GM12878 (cell line): ENCODE measurements at regions not wholly inside any gene's neighbourhood (a gene's known extent, or its start where the extent isn't known, plus 50 kb on each side); places are given as distances from the start of the nearest gene placed in this dataset.

Experiments
- ATAC-seq: fragments of 200-7000 bp; cut with Tn5 transposase; 3 replicates; pipeline ENCODE4 v1.9.1; 2020; ENCODE audit warnings: mild to moderate bottlenecking, moderate library complexity
- BruUV-seq: library from RNA; stranded (reverse); fragments of 400-500 nt; replicated peaks from 2 replicates; lab custom pipeline; 2021; lab: Mats Ljungman, UMichigan
- CTCF ChIA-PET: fragments of 300-600 bp; sonication (Branson Sonifier 250); formaldehyde crosslinking; extraction: SDS; loops from one replicate; lab custom pipeline; 2021; ENCODE audit warnings: inconsistent platforms; lab: Yijun Ruan, JAX
- POLR2A ChIA-PET: fragments of 350-600 bp; formaldehyde crosslinking; extraction: SDS; loops from one replicate; lab custom pipeline; 2021; ENCODE audit warnings: inconsistent platforms; lab: Charles Lee
- RAD21 ChIA-PET: fragments of 300-600 bp; sonication (Branson Sonifier 250); formaldehyde crosslinking; loops from one replicate; lab custom pipeline; 2023; ENCODE audit warnings: antibody characterized with exemption; ENCODE audit not compliant: unreplicated experiment; lab: Charles Lee
- SMC1A ChIA-PET: fragments of 300-600 bp; sonication (Branson Sonifier 250); formaldehyde crosslinking; loops from one replicate; lab custom pipeline; 2023; ENCODE audit not compliant: unreplicated experiment, uncharacterized antibody; lab: Charles Lee
- DNase-seq: peaks from one replicate; pipeline ENCODE4 v3.0.0-alpha.2; 2011; ENCODE audit warnings: low read depth, low spot score
- FAIRE-seq: peaks from 3 replicates; lab custom pipeline; 2011; peaks lifted over from hg19 to GRCh38; lab: Jason Lieb, UNC
- H2AFZ ChIP-seq: 2 replicates; pipeline ENCODE4 v1.6.0; 2011; ENCODE audit warnings: low read depth, low read length, control low read depth; ENCODE audit not compliant: control insufficient read depth
- H3K27ac ChIP-seq: 2 replicates; pipeline ENCODE4 v1.5.1; 2011; ENCODE audit warnings: control low read depth; ENCODE audit not compliant: control insufficient read depth, insufficient read depth
- H3K27me3 ChIP-seq, 2 experiments: replicated peaks in 1 of 2; 2 replicates each; pipeline versions ENCODE4 v1.6.0 to v1.6.1; 2011; ENCODE audit warnings: low read length in 1 of 2; ENCODE audit not compliant: control insufficient read depth in 2 of 2, insufficient read depth in 2 of 2
- H3K36me3 ChIP-seq, 2 experiments: 2 replicates each; pipeline ENCODE4 v1.5.1; 2011; ENCODE audit warnings: low read length in 1 of 2; ENCODE audit not compliant: control insufficient read depth in 2 of 2, insufficient read depth in 2 of 2
- H3K4me1 ChIP-seq: 2 replicates; pipeline ENCODE4 v1.6.1; 2011; ENCODE audit warnings: mild to moderate bottlenecking, low read length, moderate library complexity, mixed read lengths; ENCODE audit not compliant: control insufficient read depth, insufficient read depth
- H3K4me2 ChIP-seq: 2 replicates; pipeline ENCODE4 v1.6.0; 2011; ENCODE audit warnings: control low read depth; ENCODE audit not compliant: control insufficient read depth, insufficient read depth
- H3K4me3 ChIP-seq: fragments of 200-600 bp; sonication (generic); 2 replicates; pipeline ENCODE4 v1.5.1; 2016
- H3K79me2 ChIP-seq: 2 replicates; pipeline ENCODE4 v1.6.0; 2011; ENCODE audit warnings: low read length; ENCODE audit not compliant: control insufficient read depth, insufficient read depth
- H3K9ac ChIP-seq: 2 replicates; pipeline ENCODE4 v1.8.0; 2011; ENCODE audit warnings: low read length, control low read depth, mixed read lengths; ENCODE audit not compliant: control insufficient read depth, insufficient read depth
- H3K9me3 ChIP-seq: replicated peaks from 3 replicates; pipeline ENCODE4 v1.5.1; 2011; ENCODE audit warnings: mild to moderate bottlenecking, low read length; ENCODE audit not compliant: control insufficient read depth, insufficient read depth
- H4K20me1 ChIP-seq: 2 replicates; pipeline ENCODE4 v1.6.0; 2011; ENCODE audit not compliant: control insufficient read depth, insufficient read depth
- BHLHE40 ChIP-seq, 2 experiments: fragments of 450-650 bp in 1 of 2; IDR thresholded peaks; 2 replicates each; pipeline ENCODE4 v1.6.1; 2011 to 2017; ENCODE audit warnings: low read depth in 2 of 2, borderline replicate concordance in 1 of 2, improper control_type of control experiment in 1 of 2, low read length in 1 of 2, mild to moderate bottlenecking in 1 of 2
- CBX3 ChIP-seq: fragments of 200-600 bp; sonication (generic); IDR thresholded peaks from 2 replicates; pipeline ENCODE4 v1.6.1; 2016; ENCODE audit warnings: low read depth, borderline replicate concordance
- CBX5 ChIP-seq: sonication (generic); IDR thresholded peaks from 2 replicates; pipeline ENCODE4 v1.6.1; 2016; ENCODE audit warnings: low read depth, moderate library complexity, mild to moderate bottlenecking, inconsistent platforms
- HDAC6 ChIP-seq: fragments of 200-600 bp; sonication (generic); IDR thresholded peaks from one replicate; pipeline ENCODE4 v1.8.0; 2017; ENCODE audit warnings: antibody characterized with exemption; ENCODE audit not compliant: unreplicated experiment
- IKZF2 ChIP-seq, 2 experiments: fragments of 450-650 bp; IDR thresholded peaks; 2 replicates each; pipeline ENCODE4 v1.6.1; 2017; ENCODE audit warnings: mild to moderate bottlenecking in 2 of 2, moderate library complexity in 2 of 2
- SUPT20H ChIP-seq: IDR thresholded peaks from 2 replicates; pipeline ENCODE4 v1.6.1; 2011; ENCODE audit warnings: low read depth, mild to moderate bottlenecking, low read length, moderate library complexity, borderline replicate concordance; ENCODE audit not compliant: control insufficient read depth
- TCF7 ChIP-seq: IDR thresholded peaks from 2 replicates; pipeline ENCODE4 v1.6.1; 2014; ENCODE audit warnings: antibody characterized with exemption, borderline replicate concordance
- WGBS: methylation state at CpG from one replicate; pipeline ENCODE4 v1.1.6; 2016; ENCODE audit warnings: low lambda C conversion rate; ENCODE audit not compliant: insufficient replicate concordance, insufficient coverage; ENCODE audit errors: missing lambda C conversion rate; 5-methylcytosine and 5-hydroxymethylcytosine counted together
- in situ Hi-C: fragments of 300-500 bp; cut with MboI; formaldehyde crosslinking; loops from 9 replicates; pipeline ENCODE4 v1.14.3; 2018; ENCODE audit warnings: mixed read lengths
- intact Hi-C: fragments of 100-400 bp; cut with micrococcal nuclease; formaldehyde crosslinking; loops from one replicate; pipeline ENCODE4 v1.14.2; 2022; ENCODE audit not compliant: unreplicated experiment
- TF ChIP-seq, protein P1 (sequence below): fragments of 450-650 bp; IDR thresholded peaks from 2 replicates; pipeline ENCODE4 v1.6.1; 2017; ENCODE audit warnings: mild to moderate bottlenecking, low read depth, inconsistent platforms; ENCODE audit not compliant: poor library complexity, severe bottlenecking

GRCh38 chr15:96270581-96271172, 59.8 kb upstream of the NR2F2 start:
- BruUV-seq = no TSS peak
- ATAC-seq (no peak), DNase-seq (no peak), FAIRE-seq (no peak)
- H3K27ac ChIP-seq = no peak overlapping the region
- ChIA-PET CTCF (interaction anchor here (0.6 to 1.5 kb wide), 2 partner anchors 56 to 182 kb away, joined by 3 read pairs; no protein-coding TSS in a partner anchor), RAD21 (no interaction called here), SMC1A (interaction anchor here (0.6 to 1.6 kb wide), 3 partner anchors 45 to 1689 kb away, joined by 3 read pairs; no protein-coding TSS in a partner anchor), POLR2A (no interaction called here)
- no peak overlapping the region for H3K9ac ChIP-seq
- intact Hi-C loops (no loop called here), in situ Hi-C loops (no loop called here)
- TF ChIP-seq, protein P1, sequence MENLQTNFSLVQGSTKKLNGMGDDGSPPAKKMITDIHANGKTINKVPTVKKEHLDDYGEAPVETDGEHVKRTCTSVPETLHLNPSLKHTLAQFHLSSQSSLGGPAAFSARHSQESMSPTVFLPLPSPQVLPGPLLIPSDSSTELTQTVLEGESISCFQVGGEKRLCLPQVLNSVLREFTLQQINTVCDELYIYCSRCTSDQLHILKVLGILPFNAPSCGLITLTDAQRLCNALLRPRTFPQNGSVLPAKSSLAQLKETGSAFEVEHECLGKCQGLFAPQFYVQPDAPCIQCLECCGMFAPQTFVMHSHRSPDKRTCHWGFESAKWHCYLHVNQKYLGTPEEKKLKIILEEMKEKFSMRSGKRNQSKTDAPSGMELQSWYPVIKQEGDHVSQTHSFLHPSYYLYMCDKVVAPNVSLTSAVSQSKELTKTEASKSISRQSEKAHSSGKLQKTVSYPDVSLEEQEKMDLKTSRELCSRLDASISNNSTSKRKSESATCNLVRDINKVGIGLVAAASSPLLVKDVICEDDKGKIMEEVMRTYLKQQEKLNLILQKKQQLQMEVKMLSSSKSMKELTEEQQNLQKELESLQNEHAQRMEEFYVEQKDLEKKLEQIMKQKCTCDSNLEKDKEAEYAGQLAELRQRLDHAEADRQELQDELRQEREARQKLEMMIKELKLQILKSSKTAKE = no peak
- TF ChIP-seq CBX3 = no peak
- TF ChIP-seq BHLHE40 (IDR thresholded peaks at IDR 0.05; ENCODE audit: borderline replicate concordance in 1 of 2, low read depth in 2 of 2, low read length in 1 of 2) = no peak
- TF ChIP-seq IKZF2 (IDR thresholded peaks at IDR 0.05) = no peak
- no peak for TF ChIP-seq TCF7
- no peak for TF ChIP-seq HDAC6
- TF ChIP-seq SUPT20H = no peak
- TF ChIP-seq CBX5 = no peak
- H3K27me3 ChIP-seq = no peaks in the 10 kb centered on the region
- 25% methylated on average over 6 of the region's 6 CpGs for WGBS
- H3K4me1 ChIP-seq = no peaks in the 10 kb centered on the region
- no peak overlapping the region for H3K4me2 ChIP-seq
- H3K36me3 ChIP-seq = no peaks in the 10 kb centered on the region
- H3K9me3 ChIP-seq = no peaks in the 10 kb centered on the region
- H3K4me3 ChIP-seq = no peak overlapping the region
- no peaks in the 10 kb centered on the region for H3K79me2 ChIP-seq
- no peaks in the 10 kb centered on the region for H4K20me1 ChIP-seq
- no peak overlapping the region for H2AFZ ChIP-seq
